ENCODE measurements at regions not wholly inside any gene's neighbourhood (a gene's known extent, or its start where the extent isn't known, plus 50 kb on each side); places are given as distances from the start of the nearest gene placed in this dataset.

GRCh38 chr18:22080035-22080434 lies 89.4 kb upstream of the GATA6 start:
- DNase-seq: no peak

- no peak for DNase-seq
Observed at GRCh38 chr18:22082408-22082807, 87.0 kb upstream of the GATA6 start.

GRCh38 chr18:22084547-22084946 lies 84.8 kb upstream of the GATA6 start:
- no peak for DNase-seq

- no peak for DNase-seq
Observed at GRCh38 chr18:22086973-22087372, 82.4 kb upstream of the GATA6 start.

GRCh38 chr18:22088029-22088428 lies 81.4 kb upstream of the GATA6 start:
- no peak for DNase-seq

GRCh38 chr18:22088996-22089640 lies 80.3 kb upstream of the GATA6 start:
- no peak for DNase-seq

GRCh38 chr18:22091341-22091740 lies 78.0 kb upstream of the GATA6 start:
- no peak for DNase-seq

- no peak for DNase-seq
Observed at GRCh38 chr18:22093731-22094357, 75.5 kb upstream of the GATA6 start.

- DNase-seq: no peak
Observed at GRCh38 chr18:22094358-22094734, 75.0 kb upstream of the GATA6 start.

- DNase-seq: no peak
Observed at GRCh38 chr18:22098563-22098989, 70.8 kb upstream of the GATA6 start.

- no peak for DNase-seq
Observed at GRCh38 chr18:22099925-22100324, 69.5 kb upstream of the GATA6 start.

- no peak for DNase-seq
Observed at GRCh38 chr18:22101731-22102130, 67.7 kb upstream of the GATA6 start.

GRCh38 chr18:22102953-22103646 lies 66.3 kb upstream of the GATA6 start:
- DNase-seq: no peak

- no peak for DNase-seq
Observed at GRCh38 chr18:22103647-22104031, 65.8 kb upstream of the GATA6 start.

- no peak for DNase-seq
Observed at GRCh38 chr18:22106536-22107292, 62.7 kb upstream of the GATA6 start.

- DNase-seq: no peak
Observed at GRCh38 chr18:22108674-22109073, 60.7 kb upstream of the GATA6 start.

- no peak for DNase-seq
Observed at GRCh38 chr18:22109535-22109934, 59.9 kb upstream of the GATA6 start.

GRCh38 chr18:22110461-22110924 lies 58.9 kb upstream of the GATA6 start:
- no peak for DNase-seq

- no peak for DNase-seq
Observed at GRCh38 chr18:22112215-22112614, 57.2 kb upstream of the GATA6 start.

GRCh38 chr18:22113144-22113844 lies 56.1 kb upstream of the GATA6 start:
- no peak for DNase-seq

- no peak for DNase-seq
Observed at GRCh38 chr18:22114526-22115321, 54.7 kb upstream of the GATA6 start.

- DNase-seq: no peak
Observed at GRCh38 chr18:22115573-22115972, 53.8 kb upstream of the GATA6 start.

All from NCI-H1436 treated with DMSO at 0.1 percent for 48 hours (cell line).